ENCODE measurements at regions not wholly inside any gene's neighbourhood (a gene's known extent, or its start where the extent isn't known, plus 50 kb on each side); places are given as distances from the start of the nearest gene placed in this dataset.

DNA sequence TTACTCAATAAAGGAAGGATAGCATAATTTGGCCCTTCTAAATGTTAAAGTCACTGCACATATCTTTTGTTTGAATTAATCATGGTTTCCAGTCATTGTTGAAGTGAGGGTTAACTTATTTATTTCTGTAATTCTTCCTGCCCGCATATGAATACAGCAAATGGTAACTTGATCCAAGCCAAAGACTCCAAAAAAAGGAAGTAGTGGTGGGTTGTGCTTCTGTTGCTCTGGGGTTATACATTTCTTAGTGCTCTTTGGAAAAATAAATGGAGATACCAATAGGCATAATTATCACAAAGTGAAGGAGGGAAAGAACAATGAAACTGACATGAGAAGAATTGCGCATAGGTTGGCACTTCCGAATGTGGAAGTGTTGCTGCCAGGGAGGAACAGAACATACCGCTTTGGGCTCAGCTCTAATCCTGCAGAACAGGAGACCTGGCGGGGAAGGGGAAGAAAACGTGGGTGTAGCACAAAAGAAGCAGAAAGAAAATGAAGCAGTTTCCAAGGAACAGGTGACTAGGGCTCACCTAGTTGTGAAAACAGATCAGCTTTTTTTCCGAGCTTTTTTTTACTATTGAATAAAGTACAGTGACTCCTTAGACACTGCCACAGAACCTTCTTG lies 69.7 kb upstream of the TAF11L2 start:
- DNase-seq (ENCODE audit: low read depth in 2 of 3, low spot score in 2 of 3): peak in 1 of 3 donors; percentile 11

- DNase-seq (ENCODE audit: low read depth in 2 of 3, low spot score in 2 of 3): no peak
Observed at GRCh38 chr5:17429353-17429752, 68.7 kb upstream of the TAF11L2 start.

GRCh38 chr5:17430241-17430640 lies 67.8 kb upstream of the TAF11L2 start:
- no peak for DNase-seq (ENCODE audit: low read depth in 2 of 3, low spot score in 2 of 3)

DNA sequence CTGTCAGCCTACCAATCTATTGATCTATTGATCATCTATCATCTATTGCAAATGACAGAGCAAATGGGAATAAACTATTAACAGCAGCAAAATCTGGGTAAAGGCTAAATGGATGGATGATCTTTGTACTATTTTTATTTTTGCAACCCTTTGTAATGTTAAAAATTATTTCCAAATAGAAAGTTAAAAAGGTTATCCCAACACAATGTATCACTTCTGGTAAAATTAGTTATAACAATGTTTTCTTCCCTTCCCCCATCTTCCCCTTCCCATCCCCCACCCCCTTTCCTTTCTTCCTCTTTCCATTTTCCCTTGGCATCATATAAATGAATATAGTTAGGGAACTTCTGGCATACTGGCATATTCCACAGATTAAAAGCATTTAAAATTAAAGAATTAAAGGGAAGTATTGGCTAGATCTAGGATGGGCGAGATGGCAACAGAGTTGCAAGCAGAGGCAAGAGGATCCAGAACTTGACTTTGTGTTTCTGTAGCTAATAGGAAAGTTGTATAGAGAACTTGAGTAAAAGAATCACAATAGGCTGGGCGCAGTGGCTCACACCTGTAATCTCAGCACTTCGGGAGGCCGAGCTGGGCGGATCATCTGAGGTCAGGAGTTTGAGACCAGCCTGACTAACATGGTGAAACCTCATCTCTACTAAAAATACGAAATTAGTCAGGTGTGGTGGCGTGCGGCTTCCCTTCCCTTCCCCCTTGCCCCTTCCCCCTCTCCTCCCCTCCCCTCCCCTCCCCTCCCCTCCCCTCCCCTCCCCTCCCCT lies 66.6 kb upstream of the TAF11L2 start:
- DNase-seq (ENCODE audit: low read depth in 2 of 3, low spot score in 2 of 3): no peak

DNA sequence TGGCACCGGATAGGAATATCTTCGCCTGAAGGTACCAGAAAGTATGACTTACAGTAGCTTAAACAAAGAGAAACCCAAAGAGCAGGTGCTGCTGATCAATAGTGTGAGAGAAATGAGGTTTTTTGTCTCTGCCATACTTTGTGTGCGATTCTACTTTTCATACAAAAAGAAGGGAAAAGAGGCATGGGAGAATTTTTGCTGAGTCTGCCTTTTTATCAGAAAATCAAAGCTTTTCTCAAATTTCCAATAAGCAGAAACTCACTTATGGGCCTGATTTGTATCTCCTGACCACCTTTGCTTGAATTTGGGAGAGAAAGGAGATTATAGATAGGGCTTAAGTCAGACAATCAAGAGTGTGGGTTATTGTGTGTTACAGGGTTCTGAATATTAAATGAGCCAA lies 65.5 kb upstream of the TAF11L2 start:
- no peak for DNase-seq (ENCODE audit: low read depth in 2 of 3, low spot score in 2 of 3)

- DNase-seq (ENCODE audit: low read depth in 2 of 3, low spot score in 2 of 3): no peak
Observed at GRCh38 chr5:17433406-17433805, 64.6 kb upstream of the TAF11L2 start.

GRCh38 chr5:17434982-17435381 lies 63.0 kb upstream of the TAF11L2 start:
- DNase-seq (ENCODE audit: low read depth in 2 of 3, low spot score in 2 of 3): no peak

GRCh38 chr5:17436350-17436749 lies 61.7 kb upstream of the TAF11L2 start:
- DNase-seq (ENCODE audit: low read depth in 2 of 3, low spot score in 2 of 3): no peak

GRCh38 chr5:17436761-17437221 lies 61.2 kb upstream of the TAF11L2 start:
- DNase-seq (ENCODE audit: low read depth in 2 of 3, low spot score in 2 of 3): peak in 2 of 3 donors; percentile 33 to 70

DNA sequence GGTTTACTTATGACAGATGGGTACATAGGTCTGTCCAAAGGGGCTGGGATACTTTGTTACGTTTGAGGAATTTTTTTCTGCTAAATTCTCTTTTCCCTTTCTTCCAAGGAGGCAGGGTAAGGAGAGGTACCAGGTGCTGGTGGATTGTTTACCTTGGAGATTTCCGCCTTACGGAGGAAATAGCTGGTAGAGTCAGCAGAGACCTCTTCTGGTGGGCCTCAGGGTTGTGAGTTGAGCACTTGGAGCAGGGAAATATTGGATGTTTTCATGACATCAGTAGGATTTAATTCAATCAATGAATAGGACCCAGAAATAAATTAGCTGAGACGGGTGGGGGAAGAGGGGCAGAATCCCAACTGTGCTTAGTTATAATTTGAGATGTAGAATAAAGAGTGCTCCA lies 60.0 kb upstream of the TAF11L2 start:
- DNase-seq (ENCODE audit: low read depth in 2 of 3, low spot score in 2 of 3): no peak

DNA sequence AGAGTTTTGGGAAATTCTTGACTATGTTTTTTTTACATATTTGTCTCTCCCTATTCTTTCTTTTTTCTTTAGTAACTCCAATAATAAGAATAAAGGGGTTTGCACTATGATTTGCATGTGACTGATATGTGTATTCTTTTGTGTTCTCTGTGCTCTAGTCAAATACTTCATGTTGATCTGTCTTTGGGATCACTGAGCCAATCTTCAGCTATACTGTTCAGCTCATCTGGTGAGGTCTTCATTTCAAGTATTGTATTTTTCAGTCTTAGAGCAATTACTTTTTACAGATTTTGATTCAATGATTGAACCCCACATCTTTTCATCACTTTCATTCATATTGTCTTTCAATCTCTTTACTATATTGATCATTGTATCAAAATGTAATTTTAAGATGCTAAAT lies 58.1 kb upstream of the TAF11L2 start:
- no peak for DNase-seq (ENCODE audit: low read depth in 2 of 3, low spot score in 2 of 3)

- no peak for DNase-seq (ENCODE audit: low read depth in 2 of 3, low spot score in 2 of 3)
Observed at GRCh38 chr5:17440766-17441165, 57.3 kb upstream of the TAF11L2 start.

DNA sequence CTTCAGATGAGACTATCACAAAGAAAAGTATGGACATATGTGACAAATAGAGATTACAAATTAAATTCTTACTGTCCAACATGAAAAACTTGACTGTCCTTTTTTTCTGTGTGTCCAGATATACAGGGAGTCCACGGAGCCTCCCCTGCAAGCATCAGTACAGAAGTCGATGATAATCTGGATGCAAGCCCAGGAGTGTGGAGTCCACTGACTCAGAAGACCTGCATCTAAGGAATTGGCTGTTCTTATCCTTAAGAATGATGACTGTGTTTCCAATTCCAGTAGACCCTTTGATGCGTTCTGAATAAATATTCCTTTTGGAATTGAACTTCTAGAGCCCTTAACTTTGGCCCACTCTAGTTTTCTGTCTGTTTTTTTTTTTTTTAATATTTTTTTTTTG lies 56.7 kb upstream of the TAF11L2 start:
- no peak for DNase-seq (ENCODE audit: low read depth in 2 of 3, low spot score in 2 of 3)

DNA sequence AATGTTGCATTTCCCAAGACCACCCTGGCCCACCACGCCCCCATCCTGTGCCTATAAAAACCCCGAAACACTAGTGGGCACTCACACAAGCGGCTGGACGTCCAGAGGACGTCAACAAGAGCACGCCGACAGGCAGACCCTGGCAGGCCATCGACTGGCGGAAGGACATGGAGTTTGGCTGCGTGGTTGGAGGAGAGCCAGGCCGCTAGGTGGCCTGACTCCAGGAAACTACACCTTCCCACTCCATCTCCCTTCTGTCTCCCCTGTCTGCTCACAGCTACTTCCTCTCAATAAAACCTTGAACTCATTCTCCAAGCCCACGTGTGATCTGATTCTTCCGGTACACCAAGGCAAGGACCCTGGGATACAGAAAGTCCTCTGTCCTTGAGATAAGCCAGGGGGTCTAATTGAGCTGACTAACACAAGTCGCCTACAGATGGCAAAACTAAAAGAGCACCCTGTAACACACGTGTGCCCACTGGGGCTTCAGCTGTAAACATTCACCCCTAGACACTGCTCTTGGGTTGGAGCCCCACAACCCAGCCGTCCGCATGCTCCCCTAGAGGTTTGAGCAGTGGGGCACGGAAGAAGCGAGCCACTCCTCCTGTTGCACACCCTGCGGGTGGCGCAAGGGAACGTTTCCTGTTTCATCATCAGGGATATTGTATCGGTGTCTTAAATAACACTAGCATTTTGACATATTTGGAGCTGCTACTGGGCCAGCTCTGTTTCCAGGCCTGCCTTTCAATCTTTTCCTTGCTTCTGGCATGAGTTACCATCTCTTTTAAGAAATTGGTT lies 54.5 kb upstream of the TAF11L2 start:
- DNase-seq (ENCODE audit: low read depth in 2 of 3, low spot score in 2 of 3): no peak

GRCh38 chr5:17444496-17444895 lies 53.5 kb upstream of the TAF11L2 start:
- no peak for DNase-seq (ENCODE audit: low read depth in 2 of 3, low spot score in 2 of 3)

GRCh38 chr5:17445185-17445584 lies 52.8 kb upstream of the TAF11L2 start:
- DNase-seq (ENCODE audit: low read depth in 2 of 3, low spot score in 2 of 3): no peak
